ENCODE measurements at regions not wholly inside any gene's neighbourhood (a gene's known extent, or its start where the extent isn't known, plus 50 kb on each side); places are given as distances from the start of the nearest gene placed in this dataset.

DNA sequence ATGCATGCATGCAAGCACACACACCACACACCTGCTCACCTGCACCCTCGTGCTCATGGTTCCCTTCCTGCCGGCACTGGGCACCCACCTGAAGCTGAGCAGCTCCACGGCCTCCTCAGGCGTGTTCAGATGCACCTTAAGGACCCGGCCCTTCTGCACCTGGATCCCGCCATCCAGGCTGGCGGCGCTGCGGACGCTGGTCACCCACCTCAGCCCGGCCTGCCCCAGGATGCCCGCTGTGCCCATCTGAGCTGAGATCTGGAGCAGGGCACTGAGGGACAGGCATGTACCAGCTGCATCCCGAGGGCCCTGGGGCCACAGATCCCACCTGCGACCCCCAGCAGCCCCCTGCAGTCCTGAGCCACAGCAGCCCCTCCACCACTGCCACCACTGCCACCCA is 110.0 kb downstream of the LITAF start:
- DNase-seq: no peak

DNA sequence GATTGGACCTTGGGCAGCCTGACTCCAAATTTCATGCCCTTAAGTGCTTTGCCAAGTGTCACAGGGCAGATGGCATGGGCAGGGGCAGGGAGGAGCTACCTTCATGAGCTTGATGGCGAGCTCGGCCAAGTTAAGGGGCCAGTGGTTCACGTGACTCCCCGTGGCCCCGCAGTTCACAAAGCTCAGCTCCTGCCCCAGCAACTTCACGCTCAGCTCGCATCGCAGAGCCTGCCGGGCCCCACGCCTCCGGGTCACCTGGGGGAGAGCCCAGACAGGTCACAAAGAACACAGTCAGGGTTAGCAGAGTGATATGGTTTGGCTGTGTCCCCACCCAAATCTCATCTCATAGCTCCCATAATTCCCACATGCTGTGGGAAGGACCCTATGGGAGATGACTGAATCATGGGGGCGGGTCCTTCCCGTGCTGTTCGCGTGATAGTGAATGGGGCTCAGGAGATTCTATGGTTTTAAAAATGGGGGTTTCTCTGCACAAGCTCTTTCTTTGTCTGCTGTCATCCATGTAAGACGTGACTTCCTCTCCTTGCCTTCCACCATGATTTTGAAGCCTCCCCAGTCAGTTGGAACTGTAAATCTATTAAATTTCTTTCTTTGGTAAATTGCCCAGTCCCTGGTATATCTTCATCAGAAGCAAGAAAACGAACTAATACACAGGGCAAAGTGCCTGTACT is 108.1 kb downstream of the LITAF start:
- DNase-seq: no peak

GRCh38 chr16:11479916-11480315 is 106.8 kb downstream of the LITAF start:
- no peak for DNase-seq

GRCh38 chr16:11480634-11481033 is 106.1 kb downstream of the LITAF start:
- DNase-seq: no peak

DNA sequence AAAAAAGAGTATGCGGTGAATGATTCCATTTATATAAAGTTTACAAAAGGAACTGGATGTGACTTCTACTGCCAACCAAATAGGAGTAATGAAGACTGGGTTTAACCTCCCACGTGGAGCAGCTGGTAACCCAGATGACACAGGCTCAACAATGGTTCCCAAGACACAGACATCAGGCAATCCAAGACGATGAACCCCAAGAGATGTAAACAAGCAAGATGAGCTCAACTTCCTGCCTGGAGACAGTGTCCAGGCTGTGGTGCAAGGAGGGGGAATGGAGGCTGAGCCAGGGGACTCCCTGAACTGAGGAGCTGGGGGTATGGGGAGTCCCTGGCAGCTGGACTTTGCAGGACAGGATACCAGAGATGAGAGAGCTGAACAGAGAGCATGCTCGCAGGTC is 104.7 kb downstream of the LITAF start:
- no peak for DNase-seq

DNA sequence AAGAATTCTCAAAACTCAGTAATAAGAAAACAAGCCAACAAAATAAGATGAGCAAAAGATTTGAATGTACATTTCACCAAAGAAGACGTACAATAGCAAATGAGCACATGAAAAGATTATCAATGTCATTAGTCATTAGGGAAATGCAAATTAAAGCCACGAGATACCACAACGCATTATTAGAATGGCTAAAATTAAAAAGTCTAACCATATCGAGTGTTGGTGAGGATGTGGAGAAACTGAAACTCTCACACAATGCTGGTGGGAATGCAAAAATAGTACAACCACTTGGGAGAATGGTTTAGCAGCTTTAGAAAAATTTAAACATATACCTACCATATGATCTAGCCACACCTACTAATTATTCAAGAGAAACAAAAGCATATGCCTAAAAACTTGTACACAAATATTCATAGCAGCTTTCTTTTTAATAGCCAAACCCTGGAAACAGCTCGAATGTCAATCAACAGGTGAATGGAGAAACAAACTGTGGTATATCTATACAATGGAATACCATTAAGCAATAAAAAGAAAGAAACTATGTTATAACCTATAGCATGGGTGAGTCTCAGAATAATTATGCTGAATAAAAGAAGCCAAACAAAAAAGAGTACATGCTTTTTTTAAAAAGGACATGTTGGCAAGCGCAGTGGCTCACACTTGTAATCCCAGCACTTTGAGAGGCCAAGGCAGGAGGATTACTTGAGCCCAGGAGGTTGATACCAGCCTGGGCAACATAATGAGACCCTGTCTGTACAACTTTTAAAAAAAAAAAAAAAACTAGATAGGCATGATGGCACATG is 103.6 kb downstream of the LITAF start:
- DNase-seq: no peak

DNA sequence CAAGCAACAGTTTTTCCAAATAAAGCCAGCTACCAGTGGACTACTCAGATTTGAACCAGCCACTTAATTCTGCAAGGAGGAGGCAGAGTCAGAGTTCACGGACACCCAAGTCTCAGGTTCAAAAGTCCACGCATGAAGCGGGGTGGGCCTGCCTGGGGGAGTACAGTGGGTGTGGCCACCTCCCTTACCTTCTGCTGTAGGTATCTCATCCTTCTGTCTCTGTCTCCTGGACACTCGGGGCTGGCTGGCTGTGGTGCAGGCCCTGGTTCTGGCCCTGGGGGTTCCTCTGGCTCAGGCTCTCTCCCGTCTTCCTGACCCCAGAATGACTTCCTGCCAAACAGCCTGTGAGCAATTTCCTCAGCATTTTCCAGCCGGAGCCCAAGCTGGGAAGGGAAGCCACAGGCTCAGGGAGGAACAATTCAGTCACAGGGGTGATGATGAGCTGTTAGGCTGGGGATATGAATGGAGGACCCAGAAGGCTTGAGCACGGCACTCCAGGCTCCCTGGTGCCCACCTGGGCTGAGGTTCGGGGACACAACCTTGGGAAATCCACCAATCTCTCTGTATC is 101.9 kb downstream of the LITAF start:
- DNase-seq: peak; percentile 38

GRCh38 chr16:11485676-11486075 is 101.0 kb downstream of the LITAF start:
- no peak for DNase-seq

- no peak for DNase-seq
Observed at GRCh38 chr16:11487289-11487688, 99.4 kb downstream of the LITAF start.

- no peak for DNase-seq
Observed at GRCh38 chr16:11488304-11488703, 98.4 kb downstream of the LITAF start.

DNA sequence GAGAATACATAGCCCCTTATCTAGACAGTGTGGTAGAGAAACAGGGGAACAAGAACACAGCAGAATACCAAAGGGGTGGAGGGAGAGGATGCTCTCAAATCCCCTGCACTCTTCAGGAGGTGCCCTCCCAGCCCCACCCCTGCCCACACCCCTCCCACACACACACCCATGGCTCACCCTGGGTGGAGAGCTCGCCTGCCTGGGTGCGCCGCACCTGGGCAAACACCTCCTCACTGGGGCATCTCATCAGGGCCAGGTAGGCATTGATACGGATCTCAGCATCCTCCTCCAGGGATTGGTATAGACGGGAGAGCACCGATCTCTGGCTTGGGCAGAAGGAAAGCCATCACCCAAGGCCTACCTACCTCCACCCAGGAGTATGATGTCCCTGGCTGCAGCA is 95.2 kb downstream of the LITAF start:
- DNase-seq: no peak

GRCh38 chr16:11492808-11493530 is 93.8 kb downstream of the LITAF start:
- no peak for DNase-seq

DNA sequence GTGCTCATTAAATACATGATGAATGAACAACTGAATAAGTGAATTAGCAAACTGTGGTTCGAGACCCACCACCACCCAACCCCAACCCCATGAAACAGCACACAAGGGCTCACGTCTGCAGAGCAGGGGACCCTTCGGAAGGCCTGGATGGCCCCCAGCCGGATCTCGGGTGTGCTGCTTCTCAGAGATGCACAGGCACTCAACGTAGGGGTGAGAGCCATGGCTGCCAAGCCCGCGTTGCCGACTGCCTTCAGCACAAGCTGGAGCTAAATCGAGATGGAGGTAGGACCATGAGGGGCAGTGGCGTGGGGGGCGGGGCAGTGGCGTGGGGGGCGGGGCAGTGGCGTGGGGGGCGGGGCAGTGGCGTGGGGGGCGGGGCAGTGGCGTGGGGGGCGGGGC is 93.2 kb downstream of the LITAF start:
- no peak for DNase-seq

GRCh38 chr16:11494029-11494428 is 92.7 kb downstream of the LITAF start:
- DNase-seq: no peak

GRCh38 chr16:11494433-11494832 is 92.3 kb downstream of the LITAF start:
- no peak for DNase-seq

DNA sequence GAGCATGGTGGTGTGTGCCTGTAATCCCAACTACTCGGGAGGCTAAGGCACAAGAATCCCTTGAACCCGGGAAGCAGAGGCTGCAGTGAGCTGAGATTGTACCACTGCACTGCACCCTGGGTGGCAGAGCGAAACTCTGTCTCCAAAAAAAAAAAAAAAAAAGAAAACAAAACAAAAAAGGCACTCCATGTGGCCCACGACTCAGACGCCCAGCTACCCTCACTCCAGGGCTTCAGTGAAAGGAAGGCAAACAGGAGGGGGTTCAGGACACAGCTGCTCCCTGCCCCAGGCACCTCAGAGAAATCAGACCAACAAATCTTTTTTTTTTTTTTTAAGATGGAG is 91.7 kb downstream of the LITAF start:
- no peak for DNase-seq

All from NCI-H226 (cell line).